ENCODE measurements at regions not wholly inside any gene's neighbourhood (a gene's known extent, or its start where the extent isn't known, plus 50 kb on each side); places are given as distances from the start of the nearest gene placed in this dataset.
"Not testable (repeated sequence)": the region's sequence is repeated elsewhere in the genome, so short reads cannot be mapped to it uniquely, and the experiment has no call there.

DNA sequence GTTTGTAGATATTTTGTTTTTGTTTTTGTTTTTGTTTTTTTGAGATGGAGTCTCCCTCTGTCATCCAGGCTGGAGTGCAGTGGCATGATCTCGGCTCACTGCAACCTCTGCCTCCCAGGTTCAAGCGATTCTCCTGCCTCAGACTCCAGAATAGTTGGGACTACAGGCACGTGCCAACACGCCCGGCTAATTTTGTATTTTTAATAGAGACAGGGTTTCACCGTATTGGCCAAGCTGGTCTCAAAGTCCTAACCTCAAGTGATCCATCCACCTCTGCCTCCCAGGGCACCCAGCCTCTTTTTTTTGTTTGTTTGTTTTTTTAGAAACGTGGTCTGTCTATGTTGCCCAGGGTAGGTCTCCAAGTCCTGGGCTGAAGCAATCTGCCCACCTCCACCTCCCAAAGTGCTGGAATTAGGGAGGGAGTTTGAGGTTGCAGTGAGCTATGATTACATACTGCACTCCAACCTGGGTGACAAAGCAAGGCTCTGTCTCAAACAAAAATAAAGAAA, 74.7 kb upstream of the ZNF281 start:
- not testable (repeated sequence) for H3K27ac Mint-ChIP-seq; H3K9me3 Mint-ChIP-seq; ATAC-seq (ENCODE audit: low read depth in 2 of 2); H3K27ac ChIP-seq (ENCODE audit: insufficient read depth, low read length, poor library complexity, severe bottlenecking); DNase-seq; H3K36me3 ChIP-seq (ENCODE audit: control insufficient read depth, insufficient read depth, low read length); H3K4me3 Mint-ChIP-seq; H3K36me3 Mint-ChIP-seq; H3K4me1 ChIP-seq (ENCODE audit: control insufficient read depth, insufficient read depth, low read length, poor library complexity, severe bottlenecking); H3K9me3 ChIP-seq (ENCODE audit: control insufficient read depth in 2 of 2, low read length in 2 of 2); H3K4me3 ChIP-seq (ENCODE audit: low read depth, low read length); H3K27me3 ChIP-seq (ENCODE audit: control insufficient read depth, insufficient read depth, low read length)
- Mint-ChIP-seq H3K4me1 (peaks cover 0 to 19% (median 7%) of the 10 kb centered on the region in 4 donors), H3K27me3 (peaks cover 19% of the 10 kb centered on the region)

GRCh38 chr1:200483491-200484143, 73.8 kb upstream of the ZNF281 start:
- peaks cover 9% of the 10 kb centered on the region for H3K4me1 ChIP-seq (ENCODE audit: control insufficient read depth, insufficient read depth, low read length, poor library complexity, severe bottlenecking)
- peak overlapping the region; percentile 28 to 73 (median 49) for H3K27ac Mint-ChIP-seq

DNA sequence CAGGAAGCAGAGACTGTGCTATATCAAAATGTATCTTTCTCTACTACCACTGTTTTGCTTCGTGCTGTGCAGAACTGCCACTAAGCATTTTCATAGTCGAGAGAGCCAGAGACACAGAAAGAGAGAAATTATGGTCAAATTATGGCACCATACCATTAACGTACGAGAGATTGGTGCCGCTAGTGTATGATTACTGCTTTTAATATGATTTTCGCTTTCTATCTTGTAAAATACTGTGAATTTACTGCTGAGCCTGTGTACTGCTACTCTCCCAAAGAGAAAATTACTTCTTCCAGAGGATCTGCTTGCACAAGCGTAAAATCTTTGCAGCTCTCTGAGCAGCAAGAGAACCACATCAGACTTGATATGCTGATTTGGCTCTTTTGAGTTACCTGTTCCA, 71.1 kb upstream of the ZNF281 start:
- no peaks in the 10 kb centered on the region for H3K9me3 Mint-ChIP-seq

More at GRCh38 chr1:200483491-200484143, 73.8 kb upstream of the ZNF281 start:
- Histone ChIP-seq H3K4me3 (ENCODE audit: low read depth, low read length) (no peak overlapping the region), H3K36me3 (ENCODE audit: control insufficient read depth, insufficient read depth, low read length) (no peaks in the 10 kb centered on the region), H3K27me3 (ENCODE audit: control insufficient read depth, insufficient read depth, low read length) (no peaks in the 10 kb centered on the region), H3K9me3 (ENCODE audit: control insufficient read depth in 2 of 2, low read length in 2 of 2) (no peaks in the 10 kb centered on the region), H3K27ac (ENCODE audit: insufficient read depth, low read length, poor library complexity, severe bottlenecking) (no peak overlapping the region)
- DNase-seq (peak in 2 of 3 donors; percentile 44 to 83), ATAC-seq (ENCODE audit: low read depth in 2 of 2) (peak; percentile 96 to 97)
- H3K4me3 Mint-ChIP-seq: peak overlapping the region in 1 of 4 donors; percentile 10
- no peaks in the 10 kb centered on the region for H3K9me3 Mint-ChIP-seq
- H3K27me3 Mint-ChIP-seq: peaks cover 14% of the 10 kb centered on the region
- H3K36me3 Mint-ChIP-seq: no peaks in the 10 kb centered on the region
- H3K4me1 Mint-ChIP-seq: peaks cover 0 to 15% (median 7%) of the 10 kb centered on the region in 4 donors

GRCh38 chr1:200479816-200480215, 70.0 kb upstream of the ZNF281 start:
- Histone ChIP-seq H3K36me3 (ENCODE audit: control insufficient read depth, insufficient read depth, low read length) (no peaks in the 10 kb centered on the region), H3K27me3 (ENCODE audit: control insufficient read depth, insufficient read depth, low read length) (no peaks in the 10 kb centered on the region), H3K27ac (ENCODE audit: insufficient read depth, low read length, poor library complexity, severe bottlenecking) (no peak overlapping the region), H3K9me3 (ENCODE audit: control insufficient read depth in 2 of 2, low read length in 2 of 2) (no peaks in the 10 kb centered on the region), H3K4me3 (ENCODE audit: low read depth, low read length) (no peak overlapping the region), H3K4me1 (ENCODE audit: control insufficient read depth, insufficient read depth, low read length, poor library complexity, severe bottlenecking) (peaks cover 9% of the 10 kb centered on the region)
- ATAC-seq (ENCODE audit: low read depth in 2 of 2): no peak
- DNase-seq: no peak
- no peak overlapping the region for H3K27ac Mint-ChIP-seq
- H3K9me3 Mint-ChIP-seq: no peaks in the 10 kb centered on the region
- no peak overlapping the region for H3K4me3 Mint-ChIP-seq
- H3K36me3 Mint-ChIP-seq: no peaks in the 10 kb centered on the region
- no peaks in the 10 kb centered on the region for H3K27me3 Mint-ChIP-seq
- peaks cover 3 to 14% (median 6%) of the 10 kb centered on the region in 4 donors for H3K4me1 Mint-ChIP-seq

More for the DNA sequence above, 71.1 kb upstream of the ZNF281 start:
- Histone ChIP-seq H3K4me3 (ENCODE audit: low read depth, low read length) (peak overlapping the region; percentile 26), H3K4me1 (ENCODE audit: control insufficient read depth, insufficient read depth, low read length, poor library complexity, severe bottlenecking) (peaks cover 9% of the 10 kb centered on the region), H3K27me3 (ENCODE audit: control insufficient read depth, insufficient read depth, low read length) (no peaks in the 10 kb centered on the region), H3K36me3 (ENCODE audit: control insufficient read depth, insufficient read depth, low read length) (no peaks in the 10 kb centered on the region), H3K9me3 (ENCODE audit: control insufficient read depth in 2 of 2, low read length in 2 of 2) (no peaks in the 10 kb centered on the region), H3K27ac (ENCODE audit: insufficient read depth, low read length, poor library complexity, severe bottlenecking) (no peak overlapping the region)
- no peak for ATAC-seq (ENCODE audit: low read depth in 2 of 2)
- H3K4me3 Mint-ChIP-seq: peak overlapping the region in 1 of 4 donors; percentile 11
- peaks cover 5% of the 10 kb centered on the region for H3K27me3 Mint-ChIP-seq
- H3K4me1 Mint-ChIP-seq: peaks cover 3 to 14% (median 6%) of the 10 kb centered on the region in 4 donors
- H3K27ac Mint-ChIP-seq: no peak overlapping the region
- DNase-seq: no peak
- no peaks in the 10 kb centered on the region for H3K36me3 Mint-ChIP-seq

DNA sequence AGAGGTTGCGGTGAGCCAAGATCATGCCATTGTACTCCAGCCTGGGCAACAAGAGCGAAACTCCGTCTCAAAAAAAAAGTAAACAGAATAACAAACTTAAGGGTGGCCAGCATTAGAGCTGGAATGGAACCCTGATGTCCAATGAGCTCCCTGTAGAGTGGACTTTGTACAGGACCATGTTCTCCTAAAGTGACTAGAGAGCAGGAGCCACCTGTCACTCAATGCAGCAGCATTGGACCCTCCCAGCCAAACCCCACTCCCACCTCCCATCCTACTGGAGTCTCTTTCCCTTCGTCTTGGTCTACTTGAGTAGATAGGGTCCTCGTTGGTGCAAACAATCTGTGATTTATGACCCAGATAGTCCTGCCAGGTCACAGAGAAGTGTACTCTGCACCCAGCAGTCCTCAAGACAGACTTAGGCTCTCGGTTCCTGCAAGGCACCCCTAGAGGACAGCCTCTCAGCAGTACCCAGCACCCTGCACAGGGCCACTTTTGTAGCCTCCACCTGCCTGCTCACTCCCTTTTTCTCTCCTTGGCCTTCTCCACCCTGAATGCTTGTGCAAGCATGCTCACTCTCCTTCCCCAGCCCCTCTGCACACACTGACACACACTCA, 69.2 kb upstream of the ZNF281 start:
- no peaks in the 10 kb centered on the region for H3K27me3 ChIP-seq (ENCODE audit: control insufficient read depth, insufficient read depth, low read length)
- peaks cover 12% of the 10 kb centered on the region for H3K4me1 ChIP-seq (ENCODE audit: control insufficient read depth, insufficient read depth, low read length, poor library complexity, severe bottlenecking)
- H3K9me3 ChIP-seq (ENCODE audit: control insufficient read depth in 2 of 2, low read length in 2 of 2): no peaks in the 10 kb centered on the region
- Mint-ChIP-seq H3K27ac (no peak overlapping the region), H3K9me3 (no peaks in the 10 kb centered on the region), H3K36me3 (no peaks in the 10 kb centered on the region), H3K4me3 (no peak overlapping the region), H3K27me3 (no peaks in the 10 kb centered on the region), H3K4me1 (peaks cover 3 to 14% (median 7%) of the 10 kb centered on the region in 4 donors)
- no peak overlapping the region for H3K27ac ChIP-seq (ENCODE audit: insufficient read depth, low read length, poor library complexity, severe bottlenecking)
- DNase-seq (no peak), ATAC-seq (ENCODE audit: low read depth in 2 of 2) (no peak)
- H3K36me3 ChIP-seq (ENCODE audit: control insufficient read depth, insufficient read depth, low read length): no peaks in the 10 kb centered on the region
- H3K4me3 ChIP-seq (ENCODE audit: low read depth, low read length): no peak overlapping the region

DNA sequence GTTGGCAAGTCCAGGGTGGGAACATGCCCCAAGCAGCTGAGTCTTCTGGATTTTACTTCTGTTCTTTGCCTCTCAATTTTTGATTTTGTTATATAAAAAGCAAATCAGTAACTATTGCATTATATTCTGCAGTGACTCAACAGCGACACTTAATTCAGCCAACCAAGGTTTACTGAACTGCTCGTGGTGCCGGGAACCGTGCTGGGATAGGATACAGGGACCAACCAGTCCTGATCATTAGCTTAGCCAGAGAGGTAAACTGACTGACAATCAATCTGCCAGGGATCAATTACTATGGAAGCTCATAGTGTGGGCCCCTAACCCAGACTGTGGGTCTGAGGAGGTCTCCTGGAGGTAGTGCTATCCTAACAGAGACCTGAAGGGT, 68.4 kb upstream of the ZNF281 start:
- Mint-ChIP-seq H3K4me3 (no peak overlapping the region), H3K4me1 (peaks cover 7 to 15% (median 12%) of the 10 kb centered on the region in 4 donors)
- ATAC-seq (ENCODE audit: low read depth in 2 of 2): no peak

GRCh38 chr1:200474633-200475032, 64.8 kb upstream of the ZNF281 start:
- H3K4me3 Mint-ChIP-seq: peak overlapping the region in 1 of 4 donors; percentile 11

More for the DNA sequence above, 68.4 kb upstream of the ZNF281 start:
- Histone ChIP-seq H3K27ac (ENCODE audit: insufficient read depth, low read length, poor library complexity, severe bottlenecking) (no peak overlapping the region), H3K36me3 (ENCODE audit: control insufficient read depth, insufficient read depth, low read length) (no peaks in the 10 kb centered on the region), H3K4me1 (ENCODE audit: control insufficient read depth, insufficient read depth, low read length, poor library complexity, severe bottlenecking) (peaks cover 14% of the 10 kb centered on the region), H3K4me3 (ENCODE audit: low read depth, low read length) (no peak overlapping the region), H3K27me3 (ENCODE audit: control insufficient read depth, insufficient read depth, low read length) (no peaks in the 10 kb centered on the region), H3K9me3 (ENCODE audit: control insufficient read depth in 2 of 2, low read length in 2 of 2) (no peaks in the 10 kb centered on the region)
- no peaks in the 10 kb centered on the region for H3K36me3 Mint-ChIP-seq
- H3K9me3 Mint-ChIP-seq: no peaks in the 10 kb centered on the region
- no peaks in the 10 kb centered on the region for H3K27me3 Mint-ChIP-seq
- peak overlapping the region in 1 of 3 donors; percentile 18 for H3K27ac Mint-ChIP-seq
- no peak for DNase-seq

More at GRCh38 chr1:200474633-200475032, 64.8 kb upstream of the ZNF281 start:
- Mint-ChIP-seq H3K36me3 (no peaks in the 10 kb centered on the region), H3K27ac (no peak overlapping the region), H3K4me1 (peaks cover 11 to 27% (median 20%) of the 10 kb centered on the region in 4 donors), H3K9me3 (no peaks in the 10 kb centered on the region), H3K27me3 (no peaks in the 10 kb centered on the region)
- no peaks in the 10 kb centered on the region for H3K9me3 ChIP-seq (ENCODE audit: control insufficient read depth in 2 of 2, low read length in 2 of 2)
- no peaks in the 10 kb centered on the region for H3K27me3 ChIP-seq (ENCODE audit: control insufficient read depth, insufficient read depth, low read length)
- H3K4me1 ChIP-seq (ENCODE audit: control insufficient read depth, insufficient read depth, low read length, poor library complexity, severe bottlenecking): peaks cover 21% of the 10 kb centered on the region
- no peak for DNase-seq
- no peak for ATAC-seq (ENCODE audit: low read depth in 2 of 2)
- H3K27ac ChIP-seq (ENCODE audit: insufficient read depth, low read length, poor library complexity, severe bottlenecking): no peak overlapping the region
- H3K4me3 ChIP-seq (ENCODE audit: low read depth, low read length): no peak overlapping the region
- no peaks in the 10 kb centered on the region for H3K36me3 ChIP-seq (ENCODE audit: control insufficient read depth, insufficient read depth, low read length)
